ENCODE measurements at regions not wholly inside any gene's neighbourhood (a gene's known extent, or its start where the extent isn't known, plus 50 kb on each side); places are given as distances from the start of the nearest gene placed in this dataset.

DNA sequence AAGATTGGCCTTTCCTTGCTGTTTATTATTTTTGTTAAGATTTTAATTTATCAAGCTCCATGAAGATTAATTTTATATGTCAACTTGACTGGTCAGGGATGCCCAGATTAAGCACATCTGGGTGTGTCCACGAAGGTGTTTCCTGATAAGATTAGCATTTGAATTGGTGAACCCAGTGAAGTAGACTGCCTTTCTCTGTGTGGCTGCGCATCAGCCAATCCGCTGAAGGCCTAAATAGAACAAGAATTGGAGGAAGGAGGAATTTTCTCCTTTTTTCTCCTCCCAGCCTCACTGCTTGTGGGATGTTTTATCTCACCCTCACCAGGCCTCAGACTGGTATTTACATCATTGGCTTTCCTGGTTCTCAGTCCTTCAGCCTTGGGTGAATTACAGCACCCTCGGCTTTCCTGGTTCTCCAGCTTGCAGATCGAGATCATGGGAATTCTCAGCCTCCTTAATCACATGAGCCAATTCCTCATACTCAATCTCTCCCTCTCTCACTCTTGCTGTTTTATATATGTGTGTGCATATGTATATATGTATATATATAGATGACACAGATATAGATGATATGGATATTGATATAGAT is 135.4 kb upstream of the SPEF2 start:
- TF ChIP-seq GATA2 (IDR thresholded peaks at IDR 0.05; ENCODE audit: low read depth, low read length) (no peak), GATA3 (IDR thresholded peaks at IDR 0.05; ENCODE audit: low read depth, low read length) (no peak)

All from SH-SY5Y (cell line).